HG03575 (cell line): ENCODE measurements at regions not wholly inside any gene's neighbourhood (a gene's known extent, or its start where the extent isn't known, plus 50 kb on each side); places are given as distances from the start of the nearest gene placed in this dataset.
"Not testable (repeated sequence)": the region's sequence is repeated elsewhere in the genome, so short reads cannot be mapped to it uniquely, and the experiment has no call there.

Source experiments
- ATAC-seq: cut with Tn5 transposase; IDR thresholded peaks from one replicate; pipeline ENCODE4 v1.9.1; 2021; ENCODE audit not compliant: unreplicated experiment, insufficient number of reproducible peaks, low FRiP score; ENCODE audit errors: extremely low read depth

DNA sequence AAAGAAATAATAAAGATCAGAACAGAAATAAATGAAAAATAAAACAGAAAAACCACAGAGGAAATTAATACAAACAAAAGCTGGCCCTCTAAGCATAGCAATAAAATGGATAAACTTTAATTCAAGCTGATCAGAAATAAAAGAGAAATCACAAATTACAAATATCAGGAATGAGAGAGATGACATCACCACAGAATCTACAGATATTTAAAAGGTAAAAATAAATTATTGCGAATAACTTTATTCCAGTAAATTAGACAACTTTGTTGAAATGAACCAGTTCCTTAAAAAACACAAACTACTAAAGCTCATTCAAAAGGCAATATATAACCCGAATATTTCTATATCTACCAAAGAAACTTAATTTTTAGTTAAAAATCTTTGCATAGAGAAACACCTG lies 131.7 kb downstream of the PPP1R3A start:
- no peak for ATAC-seq

DNA sequence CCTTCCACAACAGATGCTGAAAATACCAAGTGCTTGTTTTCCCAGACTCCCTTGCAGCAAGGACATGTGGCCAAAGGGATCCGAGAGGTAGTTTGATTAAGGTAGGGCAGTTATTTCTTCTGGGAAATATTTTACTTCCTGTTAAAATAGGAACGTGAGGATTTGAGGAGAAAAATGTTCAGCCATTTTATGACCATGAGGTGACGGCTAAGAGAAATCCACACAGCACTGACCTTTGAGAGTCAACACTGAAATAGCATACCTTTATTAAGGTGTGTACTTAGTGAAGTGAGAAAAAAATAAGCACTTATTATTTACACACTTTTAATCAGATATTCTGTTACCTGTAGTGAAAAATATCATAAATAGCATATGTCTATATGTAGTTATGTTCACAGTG lies 133.9 kb downstream of the PPP1R3A start:
- ATAC-seq, result no peak

DNA sequence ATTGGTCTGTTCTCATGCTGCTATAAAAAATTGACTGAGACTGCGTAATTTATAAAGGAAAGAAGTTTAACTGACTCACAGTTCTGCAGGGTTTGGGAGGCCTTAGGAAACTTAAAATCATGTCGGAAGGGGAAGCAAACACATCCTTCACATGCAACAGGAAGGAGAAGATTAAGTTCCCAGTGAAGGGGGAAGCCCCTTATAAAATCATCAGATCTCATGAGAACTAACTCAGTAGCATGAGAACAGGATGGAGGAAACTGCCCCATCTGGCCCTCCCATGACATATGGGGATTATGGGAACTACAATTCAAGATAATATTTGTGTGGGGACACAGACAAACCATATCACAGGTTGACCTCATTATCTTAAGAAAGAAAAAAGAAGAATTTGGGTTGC lies 134.5 kb downstream of the PPP1R3A start:
- ATAC-seq, result no peak

DNA sequence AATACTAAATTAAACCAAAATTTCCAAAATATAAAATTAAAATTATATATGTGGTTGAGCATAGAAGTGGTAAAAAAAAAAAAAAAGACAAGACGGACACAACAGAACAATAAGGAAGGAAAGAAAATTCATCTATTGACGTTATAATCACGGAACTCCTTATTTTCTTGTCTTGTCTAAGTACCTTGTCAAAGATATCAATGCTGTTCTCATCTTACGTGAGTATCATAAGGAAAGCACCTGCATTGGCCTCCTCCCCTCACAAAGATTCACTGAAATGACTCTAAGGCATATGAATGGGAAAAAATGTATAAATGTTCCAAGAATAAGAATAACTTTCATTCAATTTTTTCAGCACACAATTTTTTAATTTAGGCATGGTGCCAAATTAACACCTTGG lies 135.4 kb downstream of the PPP1R3A start:
- ATAC-seq, result no peak

DNA sequence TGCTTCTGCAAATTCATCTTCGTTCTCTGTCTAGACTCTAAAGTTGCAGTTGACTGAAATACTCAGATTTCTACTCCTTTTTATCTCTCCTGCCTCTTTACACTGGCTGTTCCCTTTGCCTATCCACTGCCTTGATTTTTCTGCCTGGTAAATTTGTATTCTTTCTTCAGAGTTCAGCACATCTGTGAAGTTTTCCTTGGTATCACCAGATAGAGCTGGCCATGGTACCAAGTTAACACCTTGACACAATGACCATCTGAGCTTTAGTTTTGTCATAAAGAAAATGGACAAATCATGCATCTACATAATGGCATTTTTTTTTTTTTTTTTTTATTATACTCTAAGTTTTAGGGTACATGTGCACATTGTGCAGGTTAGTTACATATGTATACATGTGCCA lies 143.0 kb downstream of the PPP1R3A start:
- no peak for ATAC-seq

DNA sequence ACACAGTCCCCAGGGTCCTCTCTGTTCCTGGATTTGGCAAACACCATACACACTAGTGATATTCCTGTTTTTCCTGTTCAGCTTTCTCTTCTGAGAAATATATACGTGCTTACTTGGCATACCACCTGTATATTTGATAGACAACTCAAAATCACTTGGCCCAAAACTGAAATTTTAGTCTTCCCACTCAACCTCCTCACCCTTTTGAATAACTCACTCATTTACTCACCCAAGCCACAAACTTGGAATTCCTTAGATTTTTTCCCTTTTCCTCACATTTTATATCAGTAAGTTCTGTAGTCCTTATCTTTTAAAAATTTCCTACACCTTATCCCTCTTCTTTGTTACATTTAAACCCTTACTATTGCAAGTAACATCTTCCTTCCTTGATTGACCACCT lies 143.4 kb downstream of the PPP1R3A start:
- no peak for ATAC-seq

DNA sequence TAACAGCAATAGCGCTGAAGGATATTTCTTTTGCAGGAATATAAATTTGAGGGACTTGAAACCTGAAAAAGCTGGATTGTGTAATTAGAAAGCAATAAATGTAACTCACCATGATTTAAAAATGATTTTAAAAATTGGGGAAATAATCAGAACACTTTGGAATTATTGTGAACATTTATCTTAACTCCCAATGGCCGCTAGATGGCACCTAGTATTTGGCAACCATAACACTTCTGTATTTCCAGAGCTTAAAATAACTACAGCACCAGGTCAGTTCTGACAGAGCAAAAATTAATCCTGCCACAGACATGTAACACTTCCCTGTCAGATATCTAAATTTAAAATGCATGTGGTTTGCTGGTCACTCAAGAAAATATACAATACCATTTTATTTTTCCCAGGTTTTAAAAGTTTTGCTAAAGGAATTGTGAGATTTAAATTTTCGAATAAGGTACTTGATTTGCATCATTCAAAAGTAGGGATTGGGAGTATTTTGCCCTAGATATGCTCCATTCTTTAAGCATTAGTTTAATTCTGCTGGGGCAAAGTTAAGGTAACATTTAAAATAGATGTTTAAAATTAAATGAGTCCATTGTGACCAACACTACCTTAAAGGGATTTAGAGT lies 144.5 kb downstream of the PPP1R3A start:
- peak; percentile 78 for ATAC-seq

DNA sequence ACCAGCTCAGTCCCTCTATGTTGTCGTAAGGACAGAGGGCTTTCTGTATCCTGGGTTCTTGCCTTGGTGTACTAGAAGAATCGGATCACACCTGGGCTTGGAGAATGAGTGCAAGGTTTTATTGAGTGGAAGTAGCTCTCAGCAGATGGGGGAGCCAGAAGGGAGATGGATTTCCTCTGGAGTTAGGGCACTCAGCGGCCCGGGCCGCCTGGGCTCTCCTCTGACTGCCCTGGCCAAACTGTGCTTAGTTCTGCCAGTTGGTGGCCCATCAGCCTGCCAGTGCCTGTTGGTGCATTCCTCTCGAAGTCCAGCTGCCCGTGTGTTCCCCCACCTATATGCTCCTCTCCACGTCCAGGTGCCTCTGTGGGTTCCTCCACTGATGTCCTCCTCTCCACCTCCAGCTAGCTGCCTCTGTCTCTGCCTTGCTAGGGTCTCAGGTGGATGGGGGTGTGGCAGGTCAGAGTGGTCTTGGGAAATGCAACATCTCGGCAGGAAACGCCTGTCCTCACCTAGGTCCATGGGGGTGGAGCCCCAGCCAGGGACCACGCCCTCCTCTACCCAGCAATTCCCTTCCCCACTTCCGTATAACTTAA lies 148.6 kb downstream of the PPP1R3A start:
- no peak for ATAC-seq

DNA sequence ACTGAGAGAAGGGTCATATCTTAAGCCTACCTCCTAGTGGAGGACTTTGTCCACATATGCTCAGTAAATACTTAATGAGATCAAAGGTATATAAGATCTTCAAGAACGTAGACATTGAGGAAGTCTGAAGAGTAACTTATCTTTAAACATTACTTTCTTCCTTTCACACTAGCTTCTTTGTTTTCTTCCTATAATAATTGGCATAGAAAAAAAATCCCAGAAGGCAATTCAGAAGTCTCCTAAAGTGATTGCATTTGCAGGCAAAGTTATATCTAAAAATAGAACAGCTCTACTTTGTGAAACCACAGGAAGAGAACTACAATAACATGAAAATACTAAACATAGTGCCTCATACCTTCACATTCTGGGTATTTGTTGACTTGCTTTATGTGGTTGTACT lies 150.4 kb downstream of the PPP1R3A start:
- no peak for ATAC-seq

DNA sequence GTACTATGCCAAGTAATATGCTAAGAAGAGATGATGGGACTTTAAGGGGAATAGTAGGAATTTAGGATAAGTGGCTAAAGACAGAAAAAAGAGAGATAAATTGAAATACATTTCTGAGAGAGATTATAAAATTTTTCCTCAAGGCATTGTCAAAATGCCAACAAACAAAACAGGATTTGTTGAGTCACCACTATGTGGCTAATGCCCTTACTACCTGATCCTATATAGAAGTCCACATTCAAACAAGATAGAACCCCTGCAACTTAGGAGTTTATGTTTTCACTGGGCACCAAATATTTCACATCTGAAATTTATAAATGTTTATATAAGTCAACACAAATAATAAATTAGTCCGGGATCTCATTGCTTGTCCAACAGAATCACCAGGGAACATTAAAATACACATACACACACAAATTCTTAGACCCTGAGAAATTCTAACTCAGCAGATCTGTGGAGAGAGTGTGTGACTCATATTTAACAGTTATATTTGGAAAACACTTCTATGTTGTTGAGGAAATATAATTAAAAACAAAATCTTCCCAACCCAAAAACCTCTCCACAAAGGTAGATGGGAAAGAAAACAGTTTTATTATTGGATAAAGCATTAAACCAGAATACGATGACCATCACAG lies 154.3 kb downstream of the PPP1R3A start:
- no peak for ATAC-seq

DNA sequence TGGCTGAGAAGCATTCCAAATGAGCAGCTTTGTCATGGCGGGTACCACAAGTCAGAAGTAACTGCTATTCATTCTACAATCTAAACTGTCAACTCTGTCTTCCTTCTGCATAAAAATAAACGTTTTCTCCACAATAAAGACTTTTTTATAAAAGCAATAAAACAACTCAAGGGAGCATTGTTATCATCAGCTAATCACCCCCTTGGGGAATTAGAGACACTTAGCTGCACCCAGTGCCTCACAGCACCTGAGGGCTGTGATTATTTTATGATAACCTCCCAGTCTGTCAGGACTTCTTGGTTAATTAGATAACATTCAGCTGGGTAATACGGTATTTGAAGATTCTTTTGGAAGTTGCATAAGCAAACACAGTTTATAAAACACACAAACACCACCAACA lies 155.6 kb downstream of the PPP1R3A start:
- ATAC-seq, result no peak

DNA sequence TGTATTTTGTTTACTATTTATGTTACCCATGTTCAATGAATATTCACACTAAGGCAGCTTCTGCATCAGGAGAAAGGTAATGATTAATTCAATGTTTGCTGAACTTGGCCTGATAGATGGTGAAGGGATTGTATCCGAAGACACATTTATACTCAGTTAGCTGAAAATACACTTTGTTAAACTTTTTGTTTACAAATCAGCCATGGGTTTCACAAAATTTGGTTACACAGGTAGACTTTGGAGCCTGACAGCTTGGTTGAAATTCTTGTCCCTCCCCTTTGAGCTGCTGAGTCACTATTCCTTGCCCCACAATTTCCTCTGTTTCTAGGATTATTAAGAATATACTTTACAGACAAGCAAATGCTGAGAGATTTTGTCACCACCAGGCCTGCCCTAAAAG lies 162.6 kb downstream of the PPP1R3A start:
- no peak for ATAC-seq

DNA sequence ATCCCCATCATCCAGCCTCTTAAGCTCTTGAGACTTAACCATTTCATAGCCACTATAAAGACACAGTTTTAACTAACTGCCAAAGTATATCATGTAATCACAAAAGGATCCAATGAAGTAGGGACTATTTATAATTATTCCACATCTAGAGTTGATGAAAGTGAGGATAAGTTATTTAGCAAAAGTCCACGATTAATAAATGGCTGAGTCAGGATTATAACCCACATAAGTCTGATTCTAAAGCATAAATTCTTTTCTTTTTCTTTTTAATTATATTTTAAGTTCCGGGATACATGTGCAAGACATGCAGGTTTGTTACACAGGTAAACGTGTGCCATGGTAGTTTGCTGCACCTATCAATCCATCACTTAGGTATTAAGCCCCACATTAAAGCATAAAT lies 166.1 kb downstream of the PPP1R3A start:
- no peak for ATAC-seq

DNA sequence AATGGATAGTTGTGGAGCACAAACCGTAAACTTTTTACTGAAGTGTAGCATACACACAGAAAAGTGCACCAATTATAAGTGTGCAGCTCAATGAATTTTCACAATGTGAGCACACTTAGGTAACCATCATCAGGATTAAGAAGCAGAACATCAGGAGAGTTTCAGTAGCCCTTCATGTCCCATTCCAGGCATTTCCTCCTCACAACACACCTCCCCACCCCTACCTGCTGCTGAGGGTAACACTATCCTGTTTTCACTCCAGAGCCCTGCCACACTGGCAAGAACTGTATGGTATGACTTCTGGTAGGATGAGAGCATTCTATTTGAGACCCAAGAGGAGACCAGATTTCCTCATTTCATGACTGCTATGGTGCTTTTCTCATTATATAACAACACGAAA lies 166.5 kb downstream of the PPP1R3A start:
- ATAC-seq, result no peak

DNA sequence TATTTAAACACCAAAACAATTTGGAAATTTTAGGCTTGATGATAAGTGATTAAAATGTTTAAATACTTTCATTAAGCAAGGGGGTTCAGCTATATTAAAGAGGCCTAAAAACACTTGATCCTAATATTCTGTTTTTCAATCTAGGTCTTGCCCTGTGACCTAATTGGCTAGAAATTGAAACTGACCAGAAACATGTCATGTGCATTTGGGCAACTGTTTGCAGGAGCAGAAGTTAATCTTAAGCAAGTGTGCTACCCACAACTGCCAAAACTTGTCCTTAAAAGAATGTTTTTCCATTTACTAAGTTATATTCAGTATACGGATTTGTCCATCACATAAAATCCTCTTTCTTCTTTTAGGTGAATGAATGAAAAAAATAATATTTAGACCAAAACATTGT lies 167.3 kb downstream of the PPP1R3A start:
- ATAC-seq, result no peak

DNA sequence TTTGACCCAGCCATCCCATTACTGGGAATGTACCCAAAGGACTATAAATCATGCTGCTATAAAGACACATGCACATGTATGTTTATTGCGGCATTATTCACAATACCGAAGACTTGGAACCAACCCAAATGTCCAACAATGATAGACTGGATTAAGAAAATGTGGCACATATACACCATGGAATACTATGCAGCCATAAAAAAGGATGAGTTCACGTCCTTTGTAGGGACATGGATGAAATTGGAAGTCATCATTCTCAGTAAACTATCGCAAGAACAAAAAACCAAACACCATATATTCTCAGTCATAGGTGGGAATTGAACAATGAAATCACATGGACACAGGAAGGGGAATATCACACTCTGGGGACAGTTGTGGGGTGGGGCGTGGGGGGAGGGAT lies 170.4 kb downstream of the PPP1R3A start:
- not testable (repeated sequence) for ATAC-seq

DNA sequence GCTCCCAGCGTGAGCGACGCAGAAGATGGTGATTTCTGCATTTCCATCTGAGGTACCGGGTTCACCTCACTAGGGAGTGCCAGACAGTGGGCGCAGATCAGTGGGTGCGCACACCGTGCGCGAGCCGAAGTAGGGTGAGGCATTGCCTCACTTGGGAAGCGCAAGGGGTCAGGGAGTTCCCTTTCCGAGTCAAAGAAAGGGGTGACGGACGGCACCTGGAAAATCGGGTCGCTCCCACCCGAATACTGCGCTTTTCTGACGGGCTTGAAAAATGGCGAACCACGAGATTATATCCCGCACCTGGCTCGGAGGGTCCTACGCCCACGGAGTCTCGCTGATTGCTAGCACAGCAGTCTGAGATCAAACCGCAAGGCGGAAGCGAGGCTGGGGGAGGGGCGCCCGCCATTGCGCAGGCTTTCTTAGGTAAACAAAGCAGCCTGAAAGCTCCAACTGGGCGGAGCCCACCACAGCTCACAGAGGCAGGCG lies 175.8 kb downstream of the PPP1R3A start:
- ATAC-seq, result not testable (repeated sequence)

DNA sequence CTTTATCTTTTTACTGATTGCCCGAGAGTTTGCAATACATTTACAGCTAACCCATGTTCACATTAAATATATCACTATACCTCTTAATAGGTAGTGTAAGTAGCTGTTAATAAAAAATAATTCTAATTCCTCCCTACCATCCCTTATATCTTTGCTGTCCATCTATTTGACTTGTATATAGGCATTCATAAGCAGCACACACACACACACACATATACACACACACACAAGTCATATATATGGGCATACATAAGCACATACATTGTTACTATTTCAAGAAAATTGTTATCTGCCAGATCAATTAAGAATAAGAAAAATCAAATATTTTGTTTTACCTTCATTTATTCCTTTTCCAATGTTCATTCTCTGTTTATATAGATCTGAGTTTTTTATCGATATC lies 176.4 kb downstream of the PPP1R3A start:
- no peak for ATAC-seq

DNA sequence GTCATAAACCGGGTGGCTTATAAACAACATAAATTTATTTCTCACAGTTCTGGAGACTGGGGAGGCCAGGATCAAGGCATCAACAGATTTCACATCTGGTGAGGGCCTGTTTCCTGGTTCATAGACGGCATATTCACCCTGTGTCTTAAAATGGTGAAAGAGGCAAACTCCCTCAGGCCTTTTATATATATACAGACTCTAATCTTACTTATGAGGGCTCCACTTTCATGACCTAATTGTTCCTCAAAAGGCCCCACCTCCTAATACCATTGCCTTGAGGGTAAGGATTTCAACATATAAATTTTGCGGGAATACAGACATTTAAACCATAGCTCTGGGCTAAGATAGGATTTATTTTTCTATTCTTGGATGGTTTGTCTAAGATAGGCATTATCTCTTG lies 187.2 kb downstream of the PPP1R3A start:
- no peak for ATAC-seq

DNA sequence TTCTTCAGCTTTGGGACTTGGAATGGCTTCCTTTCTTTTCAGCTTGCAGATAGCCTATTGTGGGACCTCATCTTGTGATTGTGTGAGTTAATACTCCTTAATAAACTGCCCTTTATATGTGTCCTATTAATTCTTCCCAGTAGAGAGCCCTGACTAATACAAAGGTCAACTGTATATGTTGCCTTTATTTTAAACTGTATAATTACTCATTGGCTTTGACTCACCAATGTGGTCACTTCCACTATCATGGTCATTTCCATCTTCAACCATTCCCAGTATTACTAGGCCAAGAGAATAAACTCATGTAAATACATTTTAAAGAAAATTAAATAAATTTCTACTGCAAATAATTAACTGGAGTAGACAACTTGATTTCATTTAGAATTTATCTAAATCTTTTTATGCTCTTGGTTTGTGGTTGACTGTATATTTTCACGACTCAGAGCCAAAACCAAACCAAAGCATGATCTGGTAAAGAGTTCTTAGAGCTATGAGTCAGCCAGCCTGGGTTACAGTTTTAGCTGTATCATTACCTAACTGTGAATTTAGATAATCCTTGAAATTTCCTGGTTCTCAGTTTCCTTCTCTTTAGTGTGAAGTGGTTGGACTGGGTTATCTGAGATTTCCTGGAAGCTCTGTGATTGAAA lies 188.4 kb downstream of the PPP1R3A start:
- ATAC-seq, result no peak
